IMR-90 (cell line): ENCODE measurements at regions not wholly inside any gene's neighbourhood (a gene's known extent, or its start where the extent isn't known, plus 50 kb on each side); places are given as distances from the start of the nearest gene placed in this dataset.

Experiments
- ATAC-seq: fragments of 200-7000 bp; cut with Tn5 transposase; 2 replicates; pipeline ENCODE4 v1.9.1; 2020; ENCODE audit warnings: low read depth, mild to moderate bottlenecking, moderate library complexity
- BruUV-seq: library from RNA; stranded (reverse); fragments of 400-500 nt; replicated peaks from 2 replicates; lab custom pipeline; 2021; lab: Mats Ljungman, UMichigan
- CTCF ChIA-PET: fragments of 300-600 bp; formaldehyde crosslinking; extraction: SDS; loops from one replicate; lab custom pipeline; 2021; ENCODE audit warnings: antibody characterized with exemption; lab: Yijun Ruan, JAX
- POLR2A ChIA-PET: fragments of 300-600 bp; sonication (Branson Sonifier 250); formaldehyde crosslinking; loops from one replicate; lab custom pipeline; 2022; ENCODE audit warnings: antibody characterized with exemption; ENCODE audit not compliant: unreplicated experiment; lab: Charles Lee
- DNase-seq: peaks from one replicate; pipeline ENCODE4 v3.0.0; 2013
- H2AFZ ChIP-seq: replicated peaks from 2 replicates; pipeline ENCODE3; 2013; ENCODE audit warnings: low read length, mild to moderate bottlenecking; ENCODE audit not compliant: poor library complexity
- H2AK5ac ChIP-seq: 2 replicates; pipeline ENCODE4 v1.6.1; 2013; ENCODE audit warnings: low read depth, low read length, inconsistent platforms
- H2AK9ac ChIP-seq: replicated peaks from 2 replicates; pipeline ENCODE3; 2013; ENCODE audit warnings: mild to moderate bottlenecking, low read depth, low read length, moderate library complexity; ENCODE audit not compliant: poor library complexity
- H2BK120ac ChIP-seq: 2 replicates; pipeline ENCODE4 v1.6.1; 2013; ENCODE audit warnings: low read depth, low read length, inconsistent platforms
- H2BK15ac ChIP-seq: 3 replicates; pipeline ENCODE4 v1.6.1; 2013; ENCODE audit warnings: low read depth, low read length, inconsistent platforms
- H2BK20ac ChIP-seq: 2 replicates; pipeline ENCODE4 v1.6.1; 2013; ENCODE audit warnings: low read depth, mild to moderate bottlenecking, inconsistent platforms, low read length, moderate library complexity
- H2BK5ac ChIP-seq: 2 replicates; pipeline ENCODE4 v1.6.1; 2013; ENCODE audit warnings: mild to moderate bottlenecking, low read depth, low read length, inconsistent platforms; ENCODE audit not compliant: poor library complexity, severe bottlenecking
- H3K14ac ChIP-seq: replicated peaks from 2 replicates; pipeline ENCODE4 v1.6.1; 2013; ENCODE audit warnings: low read depth, low read length, inconsistent platforms
- H3K18ac ChIP-seq: 2 replicates; pipeline ENCODE4 v1.6.1; 2013; ENCODE audit warnings: low read depth, low read length, control low read depth
- H3K23ac ChIP-seq: 2 replicates; pipeline ENCODE4 v1.6.1; 2013; ENCODE audit warnings: low read depth, low read length, inconsistent platforms
- H3K27ac ChIP-seq: 2 replicates; pipeline ENCODE4 v1.5.1; 2013; ENCODE audit warnings: mild to moderate bottlenecking, control low read depth, low read length; ENCODE audit not compliant: insufficient read depth
- H3K27me3 ChIP-seq: 2 replicates; pipeline ENCODE4 v1.6.1; 2013; ENCODE audit warnings: low read length; ENCODE audit not compliant: control insufficient read depth, insufficient read depth
- H3K36me3 ChIP-seq: 2 replicates; pipeline ENCODE4 v1.6.1; 2013; ENCODE audit warnings: low read length, mixed read lengths; ENCODE audit not compliant: control insufficient read depth, insufficient read depth
- H3K4ac ChIP-seq: 2 replicates; pipeline ENCODE4 v1.6.1; 2013; ENCODE audit warnings: low read depth, low read length, inconsistent platforms
- H3K4me1 ChIP-seq: 2 replicates; pipeline ENCODE4 v1.6.1; 2013; ENCODE audit warnings: low read length, mixed read lengths; ENCODE audit not compliant: control insufficient read depth, insufficient read depth
- H3K4me2 ChIP-seq: 2 replicates; pipeline ENCODE4 v1.6.1; 2013; ENCODE audit warnings: low read depth, mild to moderate bottlenecking, control low read depth, low read length, moderate library complexity
- H3K4me3 ChIP-seq: 2 replicates; pipeline ENCODE4 v1.5.1; 2013; ENCODE audit warnings: low read depth, mild to moderate bottlenecking, control low read depth, low read length, moderate library complexity; ENCODE audit not compliant: insufficient read depth
- H3K56ac ChIP-seq: 2 replicates; pipeline ENCODE4 v1.6.1; 2013; ENCODE audit warnings: low read length, inconsistent platforms; ENCODE audit not compliant: insufficient read depth; ENCODE audit errors: extremely low read depth
- H3K79me1 ChIP-seq, 2 experiments: 2 replicates each; pipeline ENCODE4 v1.6.1; 2013; ENCODE audit warnings: low read length in 2 of 2, inconsistent platforms in 1 of 2, low read depth in 1 of 2
- H3K9ac ChIP-seq: 2 replicates; pipeline ENCODE4 v1.6.1; 2013; ENCODE audit warnings: low read depth, low read length, control low read depth
- H3K9me1 ChIP-seq: 2 replicates; pipeline ENCODE4 v1.6.1; 2013; ENCODE audit warnings: low read length, inconsistent platforms; ENCODE audit not compliant: insufficient read depth
- H3K9me3 ChIP-seq: 2 replicates; pipeline ENCODE4 v1.6.1; 2013; ENCODE audit warnings: low read length; ENCODE audit not compliant: control insufficient read depth, insufficient read depth
- H4K20me1 ChIP-seq: 2 replicates; pipeline ENCODE4 v1.6.1; 2013; ENCODE audit warnings: low read length, inconsistent platforms; ENCODE audit not compliant: insufficient read depth
- H4K5ac ChIP-seq: 2 replicates; pipeline ENCODE4 v1.6.1; 2013; ENCODE audit warnings: mild to moderate bottlenecking, low read depth, low read length, control low read depth
- H4K8ac ChIP-seq, 2 experiments: 2 replicates each; pipeline ENCODE4 v1.6.1; 2013; ENCODE audit warnings: low read depth in 2 of 2, low read length in 2 of 2, control low read depth in 1 of 2, inconsistent platforms in 1 of 2
- H4K91ac ChIP-seq: 2 replicates; pipeline ENCODE4 v1.6.1; 2013; ENCODE audit warnings: low read depth, low read length, inconsistent platforms; ENCODE audit not compliant: insufficient read depth
- RAD21 ChIP-seq: IDR thresholded peaks from 2 replicates; pipeline ENCODE4 v1.6.1; 2012; ENCODE audit warnings: low read length, improper control_type of control experiment
- WGBS, 2 experiments: methylation state at CpG; one replicate each; pipeline versions ENCODE4 v1.1.5 to v1.1.7; 2013; ENCODE audit warnings: missing lambda C conversion rate in 2 of 2; ENCODE audit not compliant: insufficient read length in 1 of 2; ENCODE audit errors: extremely low coverage in 2 of 2; 5-methylcytosine and 5-hydroxymethylcytosine counted together
- dilution Hi-C: fragments of 300-500 bp; cut with HindIII; formaldehyde crosslinking; loops from one replicate; pipeline ENCODE4 v1.14.3; 2018; ENCODE audit warnings: low sequenced_read_pairs; ENCODE audit not compliant: unreplicated experiment
- in situ Hi-C: fragments of 300-500 bp; cut with MboI; formaldehyde crosslinking; loops from 3 replicates; pipeline ENCODE4 v1.14.3; 2019; ENCODE audit warnings: low sequenced_read_pairs, inconsistent platforms, mixed read lengths
- intact Hi-C: fragments of 100-400 bp; cut with micrococcal nuclease; formaldehyde crosslinking; loops from 2 replicates; pipeline ENCODE4 v1.10.0; 2022
- TF ChIP-seq, protein P1 (sequence below): fragments of 150-350 bp; IDR thresholded peaks from 2 replicates; pipeline ENCODE4 v1.6.1; 2016; ENCODE audit warnings: low read depth, mild to moderate bottlenecking, low read length, moderate library complexity, borderline replicate concordance

- ATAC-seq (no peak), DNase-seq (no peak)
- Histone ChIP-seq H3K9me3 (peaks cover 2% of the 10 kb centered on the region; the same call in 1 of the 2 replicates), H3K4me3 (no peak overlapping the region), H4K8ac (no peak overlapping the region), H3K18ac (no peak overlapping the region), H4K5ac (no peak overlapping the region), H3K14ac (no peak overlapping the region), H2AK9ac (no peak overlapping the region), H3K4me1 (no peaks in the 10 kb centered on the region), H3K23ac (no peak overlapping the region), H2BK15ac (no peak overlapping the region), H2BK5ac (no peak overlapping the region), H4K91ac (no peak overlapping the region), H2AK5ac (no peak overlapping the region), H3K27me3 (no peaks in the 10 kb centered on the region), H3K36me3 (no peaks in the 10 kb centered on the region), H3K4ac (no peak overlapping the region), H3K9me1 (no peaks in the 10 kb centered on the region), H3K56ac (no peak overlapping the region), H2AFZ (no peak overlapping the region), H3K9ac (no peak overlapping the region), H2BK20ac (no peak overlapping the region), H3K79me1 (no peaks in the 10 kb centered on the region), H3K4me2 (no peak overlapping the region), H4K20me1 (no peaks in the 10 kb centered on the region), H3K27ac (no peak overlapping the region), H2BK120ac (no peak overlapping the region)
- no peak for TF ChIP-seq RAD21
- TF ChIP-seq, protein P1, sequence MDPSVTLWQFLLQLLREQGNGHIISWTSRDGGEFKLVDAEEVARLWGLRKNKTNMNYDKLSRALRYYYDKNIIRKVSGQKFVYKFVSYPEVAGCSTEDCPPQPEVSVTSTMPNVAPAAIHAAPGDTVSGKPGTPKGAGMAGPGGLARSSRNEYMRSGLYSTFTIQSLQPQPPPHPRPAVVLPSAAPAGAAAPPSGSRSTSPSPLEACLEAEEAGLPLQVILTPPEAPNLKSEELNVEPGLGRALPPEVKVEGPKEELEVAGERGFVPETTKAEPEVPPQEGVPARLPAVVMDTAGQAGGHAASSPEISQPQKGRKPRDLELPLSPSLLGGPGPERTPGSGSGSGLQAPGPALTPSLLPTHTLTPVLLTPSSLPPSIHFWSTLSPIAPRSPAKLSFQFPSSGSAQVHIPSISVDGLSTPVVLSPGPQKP: no peak
- ChIA-PET POLR2A (no interaction called here), CTCF (no interaction called here)
- intact Hi-C loops (no loop called here), dilution Hi-C loops (no loop called here), in situ Hi-C loops (no loop called here)
- no TSS peak for BruUV-seq
- no CpG with 5 or more reads among the region's 1 CpG for WGBS, 2 experiments
These were observed 504.6 kb downstream of the KCTD8 start for GRCh38 chr4:43943998-43944397.
